ENCODE measurements at regions not wholly inside any gene's neighbourhood (a gene's known extent, or its start where the extent isn't known, plus 50 kb on each side); places are given as distances from the start of the nearest gene placed in this dataset.

GRCh38 chr4:108287834-108288413 is 119.2 kb upstream of the LEF1 start:
- Histone ChIP-seq H3K9me3 (ENCODE audit: low read depth) (no peaks in the 10 kb centered on the region), H3K27me3 (no peaks in the 10 kb centered on the region), H3K4me1 (ENCODE audit: low read depth) (no peaks in the 10 kb centered on the region), H3K27ac (no peak overlapping the region), H3K36me3 (no peaks in the 10 kb centered on the region), H3K4me3 (no peak overlapping the region)
- no peak for TF ChIP-seq CTCF (IDR thresholded peaks at IDR 0.05; ENCODE audit: low read depth, low read length)
- no peak for DNase-seq (ENCODE audit: low read depth in 1 of 2, low spot score in 1 of 2)

- no peaks in the 10 kb centered on the region for H3K9me3 ChIP-seq (ENCODE audit: low read depth)
These were observed 111.3 kb upstream of the LEF1 start for GRCh38 chr4:108280072-108280471.

DNA sequence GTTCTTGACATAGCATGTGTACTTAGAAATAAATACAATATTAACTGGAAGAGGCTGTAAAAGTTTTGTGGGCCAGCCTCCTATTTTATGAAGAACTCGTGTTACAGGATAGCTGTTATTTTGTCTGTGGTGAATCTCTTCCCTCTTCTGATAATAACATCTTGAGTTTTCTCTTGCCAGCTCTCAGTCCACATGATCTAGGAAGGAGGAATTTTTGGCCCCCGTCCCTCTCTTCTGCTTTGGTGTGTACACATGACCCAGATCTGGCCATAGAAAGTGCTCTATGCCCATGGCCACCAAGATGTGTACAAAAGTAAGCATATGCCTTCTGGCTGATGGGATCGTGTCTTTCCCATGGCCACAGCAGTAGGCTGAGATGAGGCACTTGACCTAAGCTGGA is 108.0 kb upstream of the LEF1 start:
- DNase-seq (ENCODE audit: low read depth in 1 of 2, low spot score in 1 of 2) = no peak
- TF ChIP-seq CTCF (IDR thresholded peaks at IDR 0.05; ENCODE audit: low read depth, low read length) = no peak
- Histone ChIP-seq H3K4me1 (ENCODE audit: low read depth) (peaks cover 4% of the 10 kb centered on the region), H3K4me3 (no peak overlapping the region), H3K27me3 (no peaks in the 10 kb centered on the region), H3K9me3 (ENCODE audit: low read depth) (no peaks in the 10 kb centered on the region), H3K27ac (no peak overlapping the region), H3K36me3 (no peaks in the 10 kb centered on the region)

More at GRCh38 chr4:108280072-108280471, 111.3 kb upstream of the LEF1 start:
- Histone ChIP-seq H3K27ac (no peak overlapping the region), H3K36me3 (no peaks in the 10 kb centered on the region), H3K4me3 (no peak overlapping the region), H3K4me1 (ENCODE audit: low read depth) (peaks cover 1% of the 10 kb centered on the region), H3K27me3 (no peaks in the 10 kb centered on the region)
- TF ChIP-seq CTCF (IDR thresholded peaks at IDR 0.05; ENCODE audit: low read depth, low read length) = no peak
- DNase-seq (ENCODE audit: low read depth in 1 of 2, low spot score in 1 of 2) = no peak

GRCh38 chr4:108272986-108273385 is 104.3 kb upstream of the LEF1 start:
- H3K4me3 ChIP-seq = no peak overlapping the region
- no peaks in the 10 kb centered on the region for H3K36me3 ChIP-seq
- H3K27ac ChIP-seq = no peak overlapping the region
- H3K9me3 ChIP-seq (ENCODE audit: low read depth) = no peaks in the 10 kb centered on the region
- no peak for DNase-seq (ENCODE audit: low read depth in 1 of 2, low spot score in 1 of 2)
- peaks cover 4% of the 10 kb centered on the region for H3K4me1 ChIP-seq (ENCODE audit: low read depth)
- no peak for TF ChIP-seq CTCF (IDR thresholded peaks at IDR 0.05; ENCODE audit: low read depth, low read length)
- no peaks in the 10 kb centered on the region for H3K27me3 ChIP-seq

- H3K4me3 ChIP-seq = no peak overlapping the region
- peak in 1 of 2 donors; percentile 1 for DNase-seq (ENCODE audit: low read depth in 1 of 2, low spot score in 1 of 2)
- H3K27ac ChIP-seq = no peak overlapping the region
- TF ChIP-seq CTCF (IDR thresholded peaks at IDR 0.05; ENCODE audit: low read depth, low read length) = no peak
- no peaks in the 10 kb centered on the region for H3K27me3 ChIP-seq
- no peaks in the 10 kb centered on the region for H3K36me3 ChIP-seq
- no peaks in the 10 kb centered on the region for H3K9me3 ChIP-seq (ENCODE audit: low read depth)
- peaks cover 4% of the 10 kb centered on the region for H3K4me1 ChIP-seq (ENCODE audit: low read depth)
These were observed 103.8 kb upstream of the LEF1 start for GRCh38 chr4:108272561-108272960.

Measured in cardiac muscle cell (in vitro differentiated cells and primary cell).